Peyer's patch (tissue), 4 donors: ENCODE measurements at regions not wholly inside any gene's neighbourhood (a gene's known extent, or its start where the extent isn't known, plus 50 kb on each side); places are given as distances from the start of the nearest gene placed in this dataset.

Experiments
- DNase-seq, 3 donors: peaks; one replicate each; pipeline ENCODE4 v3.0.0-alpha.2; 2017 to 2019
- H3K27ac ChIP-seq, 4 donors: fragments of 200-600 bp; sonication (generic); one replicate each; pipeline ENCODE4 v1.5.1; 2016 to 2019
- H3K27me3 ChIP-seq, 2 donors: fragments of 200-600 bp; sonication (generic); one replicate each; pipeline ENCODE4 v1.5.1; 2019
- H3K36me3 ChIP-seq, 3 donors: fragments of 200-600 bp; sonication (generic); one replicate each; pipeline ENCODE4 v1.5.1; 2016 to 2019
- H3K4me1 ChIP-seq, 4 donors: fragments of 200-600 bp; sonication (generic); one replicate each; pipeline ENCODE4 v1.5.1; 2016 to 2019
- H3K4me3 ChIP-seq, 4 donors: fragments of 200-600 bp; sonication (generic); 1 replicate in 3 of 4; 2 replicates in 1 of 4; pipeline ENCODE4 v1.5.1; 2016 to 2019; ENCODE audit warnings: mild to moderate bottlenecking in 1 of 4
- H3K9me3 ChIP-seq, 4 donors: fragments of 200-600 bp; sonication (generic); one replicate each; pipeline ENCODE4 v1.5.1; 2016 to 2019; ENCODE audit warnings: mild to moderate bottlenecking in 1 of 4
- CTCF ChIP-seq, 6 experiments: fragments of 450-650 bp in 4 of 6; fragments of 200-600 bp in 2 of 6; sonication (generic) in 1 of 6; IDR thresholded peaks; one replicate each; pipeline ENCODE4 v1.5.1; 2017 to 2019; ENCODE audit warnings: antibody characterized with exemption in 6 of 6, mild to moderate bottlenecking in 3 of 6, moderate library complexity in 1 of 6
- POLR2A ChIP-seq, 2 donors: fragments of 450-650 bp; IDR thresholded peaks; one replicate each; pipeline ENCODE4 v1.5.1; 2017; ENCODE audit warnings: antibody characterized with exemption in 2 of 2, mild to moderate bottlenecking in 2 of 2, moderate library complexity in 2 of 2

GRCh38 chr4:14631806-14632440, 370.4 kb upstream of the CPEB2 start:
- no peaks in the 10 kb centered on the region for H3K9me3 ChIP-seq
- H3K36me3 ChIP-seq, result no peaks in the 10 kb centered on the region
- H3K4me3 ChIP-seq, result no peak overlapping the region
- no peaks in the 10 kb centered on the region for H3K4me1 ChIP-seq
- H3K27me3 ChIP-seq, result no peaks in the 10 kb centered on the region
- TF ChIP-seq CTCF (IDR thresholded peaks at IDR 0.05) (no peak), POLR2A (IDR thresholded peaks at IDR 0.05) (no peak)
- no peak for DNase-seq
- no peak overlapping the region for H3K27ac ChIP-seq

GRCh38 chr4:14636563-14636962, 365.7 kb upstream of the CPEB2 start:
- no peak for DNase-seq
- Histone ChIP-seq H3K27me3 (no peaks in the 10 kb centered on the region), H3K36me3 (no peaks in the 10 kb centered on the region), H3K4me1 (no peaks in the 10 kb centered on the region), H3K4me3 (no peak overlapping the region), H3K27ac (no peak overlapping the region), H3K9me3 (no peaks in the 10 kb centered on the region)
- TF ChIP-seq POLR2A (IDR thresholded peaks at IDR 0.05), result no peak
- no peak for TF ChIP-seq CTCF (IDR thresholded peaks at IDR 0.05)

GRCh38 chr4:14640476-14640875, 361.8 kb upstream of the CPEB2 start:
- H3K27ac ChIP-seq, result no peak overlapping the region
- H3K27me3 ChIP-seq, result no peaks in the 10 kb centered on the region
- H3K36me3 ChIP-seq, result no peaks in the 10 kb centered on the region
- no peaks in the 10 kb centered on the region for H3K9me3 ChIP-seq
- TF ChIP-seq CTCF (IDR thresholded peaks at IDR 0.05) (no peak), POLR2A (IDR thresholded peaks at IDR 0.05) (no peak)
- H3K4me1 ChIP-seq, result no peaks in the 10 kb centered on the region
- H3K4me3 ChIP-seq, result no peak overlapping the region
- no peak for DNase-seq

- no peaks in the 10 kb centered on the region for H3K9me3 ChIP-seq
- H3K4me1 ChIP-seq, result no peaks in the 10 kb centered on the region
- TF ChIP-seq CTCF (IDR thresholded peaks at IDR 0.05), result no peak
- no peak for TF ChIP-seq POLR2A (IDR thresholded peaks at IDR 0.05)
- no peaks in the 10 kb centered on the region for H3K36me3 ChIP-seq
- H3K27me3 ChIP-seq, result no peaks in the 10 kb centered on the region
- no peak overlapping the region for H3K27ac ChIP-seq
- no peak overlapping the region for H3K4me3 ChIP-seq
- no peak for DNase-seq
Observed at GRCh38 chr4:14641871-14642270, 360.4 kb upstream of the CPEB2 start.

- no peak for TF ChIP-seq CTCF (IDR thresholded peaks at IDR 0.05)
- TF ChIP-seq POLR2A (IDR thresholded peaks at IDR 0.05), result no peak
- Histone ChIP-seq H3K36me3 (no peaks in the 10 kb centered on the region), H3K4me1 (no peaks in the 10 kb centered on the region), H3K27ac (no peak overlapping the region), H3K27me3 (no peaks in the 10 kb centered on the region), H3K9me3 (no peaks in the 10 kb centered on the region), H3K4me3 (no peak overlapping the region)
- no peak for DNase-seq
Observed at GRCh38 chr4:14644580-14645282, 357.6 kb upstream of the CPEB2 start.
